ENCODE measurements at regions not wholly inside any gene's neighbourhood (a gene's known extent, or its start where the extent isn't known, plus 50 kb on each side); places are given as distances from the start of the nearest gene placed in this dataset.
A peak's percentile ranks its signal among the peaks of the same experiment; 100 is the strongest.

DNA sequence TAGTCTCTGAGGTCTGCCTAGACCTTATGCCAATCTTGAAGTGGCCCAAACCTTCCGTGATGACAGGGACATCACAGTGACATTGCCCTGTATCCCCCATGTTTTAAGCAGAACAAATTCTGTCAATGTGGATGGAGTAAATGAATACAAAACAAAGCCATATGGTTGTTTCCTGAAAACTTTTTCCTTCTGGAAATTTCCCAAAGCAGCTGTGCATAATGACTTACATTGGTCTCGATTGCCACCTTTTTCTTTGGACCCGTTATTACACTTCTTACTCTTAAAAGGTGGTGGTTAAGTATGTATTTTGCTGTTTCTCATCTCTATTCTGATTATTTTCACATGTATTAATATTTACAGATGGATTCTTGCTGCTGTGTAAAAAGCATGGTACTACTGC, 411.2 kb upstream of the KLF6 start:
- DNase-seq (ENCODE audit: low spot score), result no peak

DNA sequence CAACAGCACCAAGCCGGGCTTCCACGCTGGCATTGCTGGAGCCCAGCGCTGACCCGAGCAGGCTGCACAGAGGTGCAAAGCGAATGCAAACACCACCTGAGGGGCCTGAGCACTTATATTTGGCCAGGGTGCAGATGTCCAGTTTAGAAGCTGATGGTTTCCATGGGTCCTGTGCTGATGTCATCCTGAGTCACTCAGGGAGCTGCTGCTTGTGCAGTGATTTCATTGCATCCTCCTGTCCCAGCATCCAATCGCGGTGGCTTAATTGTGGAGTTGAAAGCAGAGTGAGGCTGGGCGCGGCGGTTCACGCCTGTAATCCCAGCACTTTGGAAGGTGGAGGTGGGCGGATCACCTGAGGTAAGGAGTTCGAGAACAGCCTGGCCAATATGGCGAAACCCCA, 410.2 kb upstream of the KLF6 start:
- peak; percentile 34 for DNase-seq (ENCODE audit: low spot score)

DNA sequence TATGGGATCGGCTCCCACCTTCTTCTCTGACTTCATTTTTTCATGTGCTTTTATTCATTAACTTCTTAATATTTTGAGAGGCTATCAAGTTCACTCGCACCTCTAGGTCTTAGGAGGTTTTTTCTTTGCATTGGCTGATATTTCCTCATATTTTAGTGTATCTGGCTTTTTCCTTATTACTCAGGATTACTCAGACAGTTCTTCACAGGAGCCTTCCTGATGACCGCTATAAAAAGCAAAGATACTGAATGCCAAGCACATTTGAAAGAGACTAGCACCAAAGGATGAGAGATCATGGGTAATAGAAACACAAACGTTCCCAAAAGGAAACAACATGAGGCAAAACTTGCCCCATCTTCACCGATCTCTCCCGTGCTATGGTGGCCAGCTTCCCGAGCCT, 409.2 kb upstream of the KLF6 start:
- DNase-seq (ENCODE audit: low spot score), result no peak

DNA sequence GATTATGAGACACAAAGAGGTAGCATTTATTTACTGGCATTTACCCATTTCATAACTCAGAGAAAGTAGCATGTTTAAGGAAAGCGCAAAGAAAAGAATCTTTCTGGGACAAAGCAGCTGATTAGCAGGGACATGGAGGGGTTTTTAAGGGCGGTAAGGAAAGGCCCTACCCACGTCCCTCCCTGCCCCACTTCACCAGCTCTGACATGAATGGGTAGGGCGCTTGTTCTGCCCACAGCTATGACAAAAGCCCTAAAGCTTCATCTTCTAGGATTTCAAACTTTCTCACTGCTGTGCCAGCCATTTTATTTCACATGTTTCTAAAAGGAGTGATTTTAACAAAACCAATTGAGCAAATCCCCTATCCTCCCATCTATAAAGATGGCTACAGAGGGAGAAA, 406.9 kb upstream of the KLF6 start:
- DNase-seq (ENCODE audit: low spot score), result no peak

DNA sequence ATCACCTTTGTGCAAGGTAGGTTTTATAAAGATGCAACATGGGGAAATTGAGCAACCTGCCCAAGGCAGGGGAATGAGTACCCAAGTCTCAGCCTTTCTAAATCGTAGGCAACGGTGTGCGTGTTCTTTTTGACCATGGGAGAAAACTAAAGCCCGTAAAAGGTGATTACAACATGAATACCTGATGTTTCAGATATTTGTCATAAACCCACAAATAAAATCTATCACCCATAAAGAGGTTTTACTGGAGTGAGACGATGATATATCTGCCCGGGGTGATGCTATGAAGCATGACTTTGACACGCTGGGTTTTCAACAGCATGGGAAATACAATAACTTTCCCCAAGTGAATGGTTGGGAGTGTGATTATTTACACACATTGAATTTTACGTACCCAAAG, 406.3 kb upstream of the KLF6 start:
- no peak for DNase-seq (ENCODE audit: low spot score)

DNA sequence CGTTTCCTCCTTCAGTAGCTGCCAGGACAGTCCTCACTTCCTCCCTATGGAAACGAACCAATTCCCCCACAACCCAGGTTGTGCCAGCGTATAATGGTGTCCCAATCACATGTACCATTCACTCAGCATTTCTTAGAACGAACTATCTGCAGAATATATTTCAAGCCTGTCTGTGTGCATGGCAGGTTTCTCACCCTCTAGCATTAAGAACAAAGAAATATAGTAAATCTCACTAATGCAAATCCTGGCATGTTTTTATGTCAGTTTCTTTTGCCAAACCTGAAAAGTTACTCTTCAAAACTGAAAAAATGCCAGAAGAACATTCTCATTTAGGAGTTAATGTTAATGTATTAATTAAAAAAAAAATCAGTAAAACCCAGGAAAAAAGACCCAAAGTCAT, 405.9 kb upstream of the KLF6 start:
- DNase-seq (ENCODE audit: low spot score), result no peak

DNA sequence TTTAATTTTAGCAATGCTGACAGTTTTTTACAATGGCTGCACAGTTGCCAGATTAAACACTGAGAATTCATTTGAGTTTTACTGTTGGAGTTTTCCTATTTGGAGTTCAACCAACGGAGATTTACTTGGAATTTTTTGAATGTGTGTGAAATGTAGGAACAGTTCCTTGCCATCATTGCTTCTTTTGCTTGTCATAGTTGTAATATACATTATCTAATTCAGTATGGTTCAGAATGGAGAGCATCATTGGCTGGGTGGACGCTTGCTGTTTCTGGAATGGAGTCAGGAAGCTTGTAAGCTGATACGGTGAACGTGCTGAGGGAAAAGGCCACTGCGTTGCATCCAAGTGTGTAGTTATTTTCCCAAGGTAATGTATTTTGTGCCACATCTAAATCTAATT, 404.3 kb upstream of the KLF6 start:
- DNase-seq (ENCODE audit: low spot score), result no peak

DNA sequence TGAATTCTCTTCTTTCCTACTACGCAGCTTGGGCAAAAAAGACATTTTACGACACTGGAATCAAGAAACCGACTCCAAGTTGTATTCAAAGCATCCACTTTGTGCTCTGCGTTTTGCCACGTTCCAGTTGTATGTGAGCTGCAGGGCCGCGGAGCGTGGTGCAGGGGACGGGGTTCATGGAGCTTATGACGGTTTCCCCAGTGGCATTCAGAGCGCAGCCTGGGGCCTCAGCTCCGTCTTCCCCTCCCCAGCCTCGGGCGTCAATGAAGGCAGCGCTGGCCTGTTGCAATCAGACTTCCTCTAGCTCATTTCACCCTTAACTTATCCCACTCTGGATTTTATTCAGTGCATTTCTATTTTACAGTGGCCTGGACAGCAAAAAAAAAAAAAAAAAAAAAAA, 403.4 kb upstream of the KLF6 start:
- no peak for DNase-seq (ENCODE audit: low spot score)

DNA sequence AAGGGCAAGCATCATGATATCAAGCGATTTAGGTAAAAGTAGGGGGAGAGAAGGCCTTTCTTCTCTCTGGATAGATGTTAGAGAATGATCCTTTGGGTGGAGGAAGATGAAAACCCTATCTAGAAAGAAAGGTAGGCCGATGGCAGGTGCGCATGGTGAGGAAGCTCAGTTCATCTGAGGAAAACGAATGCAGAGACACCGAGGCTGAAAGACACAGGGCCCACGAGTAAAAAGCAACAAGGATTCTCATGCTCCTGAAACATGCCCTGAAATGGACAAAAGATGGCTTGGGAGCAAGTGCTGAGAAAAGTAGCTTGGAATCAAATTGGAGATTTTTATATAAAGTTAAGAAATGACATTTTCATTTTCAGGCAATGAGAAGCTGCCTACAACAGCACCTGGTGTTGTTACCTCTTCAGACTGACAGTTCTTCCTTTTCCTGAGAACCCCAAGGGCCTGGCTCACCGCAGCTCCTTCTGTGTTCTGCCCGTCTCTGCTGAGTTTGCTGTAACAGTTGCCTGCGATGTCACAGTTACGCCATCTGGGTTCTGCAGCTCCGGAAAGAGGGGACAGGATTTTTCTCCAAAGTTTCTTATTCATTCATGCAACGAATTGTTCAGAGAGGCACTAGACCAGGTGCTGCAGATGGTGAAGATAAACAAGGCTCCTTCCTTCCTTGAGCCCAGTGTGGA, 402.0 kb upstream of the KLF6 start:
- no peak for DNase-seq (ENCODE audit: low spot score)

DNA sequence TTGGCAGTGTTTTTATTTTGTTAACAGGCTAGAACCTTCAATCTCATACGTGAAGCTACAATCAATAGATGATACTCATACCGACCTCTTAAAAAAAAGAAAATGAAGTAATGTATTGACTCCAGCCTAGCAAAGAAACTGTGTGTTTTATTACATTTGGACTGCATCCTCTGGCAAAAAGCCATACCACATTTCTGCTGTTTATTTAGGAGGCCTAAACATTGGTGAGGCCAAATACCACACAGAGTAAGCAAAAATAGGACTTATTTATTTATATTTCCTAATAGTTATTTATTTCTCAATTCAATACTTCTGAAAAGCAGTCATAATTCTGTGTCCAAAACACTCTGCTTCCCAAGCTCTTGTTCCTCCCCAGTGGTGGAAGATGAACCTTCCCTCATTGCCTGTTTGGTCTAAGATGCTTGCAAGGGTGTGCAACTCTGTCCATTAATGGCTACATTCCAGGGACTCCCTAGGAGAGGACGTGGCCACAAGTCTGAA, 398.8 kb upstream of the KLF6 start:
- no peak for DNase-seq (ENCODE audit: low spot score)

DNA sequence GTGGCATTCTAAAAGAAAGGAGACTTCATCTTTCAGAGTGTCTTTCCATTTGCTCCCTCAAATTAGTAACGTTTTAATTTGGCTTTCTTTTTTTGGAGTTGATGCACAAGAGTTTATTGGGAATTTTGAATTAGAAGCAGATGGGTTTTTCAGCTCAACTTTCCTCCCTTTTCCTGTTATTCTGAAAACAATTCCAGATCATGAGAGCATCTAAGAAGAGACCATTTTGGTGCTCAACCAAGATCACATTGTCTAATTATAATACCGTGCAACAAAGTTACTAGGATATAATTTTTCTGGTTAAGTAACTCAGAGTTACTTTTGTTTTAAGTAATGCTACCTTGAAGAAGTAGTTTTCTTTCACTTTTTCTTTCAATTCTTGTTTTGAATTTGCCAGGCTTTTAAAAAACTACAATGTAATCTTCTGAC, 396.6 kb upstream of the KLF6 start:
- DNase-seq (ENCODE audit: low spot score), result no peak

DNA sequence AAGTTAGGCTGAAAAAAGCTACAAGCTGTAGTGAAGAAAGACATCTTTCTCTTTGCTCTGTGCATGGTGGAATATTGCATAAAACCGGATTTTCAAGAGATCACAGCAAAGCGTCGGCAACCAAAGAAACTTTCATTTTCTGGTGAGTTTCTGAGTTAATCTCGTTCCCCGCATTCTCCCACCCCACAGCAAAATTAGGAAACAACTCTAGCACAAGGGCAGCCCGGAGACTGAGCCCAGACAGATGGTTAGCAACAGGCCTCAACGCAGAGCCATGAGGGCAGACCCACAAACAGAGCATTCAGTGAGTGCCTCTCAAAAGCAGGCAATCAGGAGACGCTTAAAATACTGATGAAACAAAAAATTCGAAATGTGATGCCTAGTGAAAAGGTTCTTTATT, 396.1 kb upstream of the KLF6 start:
- no peak for DNase-seq (ENCODE audit: low spot score)

DNA sequence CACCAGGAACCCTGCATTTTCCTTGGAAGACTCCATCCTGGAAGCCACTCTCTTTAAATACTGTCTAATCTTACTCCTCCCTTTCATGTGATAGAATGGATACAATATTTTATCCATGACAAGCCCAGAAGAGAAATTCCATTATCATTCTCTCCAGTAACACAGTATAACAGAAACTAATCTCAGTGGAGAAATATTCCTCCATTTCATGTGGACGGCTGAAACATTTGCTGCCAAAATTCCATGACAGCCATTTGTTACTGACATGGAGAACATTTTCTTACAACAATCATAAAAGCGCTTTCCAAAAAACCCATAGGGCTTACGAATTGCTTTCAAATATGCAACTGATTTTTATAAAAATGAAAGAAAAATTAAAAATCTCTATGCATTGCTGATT, 392.8 kb upstream of the KLF6 start:
- DNase-seq (ENCODE audit: low spot score), result no peak

DNA sequence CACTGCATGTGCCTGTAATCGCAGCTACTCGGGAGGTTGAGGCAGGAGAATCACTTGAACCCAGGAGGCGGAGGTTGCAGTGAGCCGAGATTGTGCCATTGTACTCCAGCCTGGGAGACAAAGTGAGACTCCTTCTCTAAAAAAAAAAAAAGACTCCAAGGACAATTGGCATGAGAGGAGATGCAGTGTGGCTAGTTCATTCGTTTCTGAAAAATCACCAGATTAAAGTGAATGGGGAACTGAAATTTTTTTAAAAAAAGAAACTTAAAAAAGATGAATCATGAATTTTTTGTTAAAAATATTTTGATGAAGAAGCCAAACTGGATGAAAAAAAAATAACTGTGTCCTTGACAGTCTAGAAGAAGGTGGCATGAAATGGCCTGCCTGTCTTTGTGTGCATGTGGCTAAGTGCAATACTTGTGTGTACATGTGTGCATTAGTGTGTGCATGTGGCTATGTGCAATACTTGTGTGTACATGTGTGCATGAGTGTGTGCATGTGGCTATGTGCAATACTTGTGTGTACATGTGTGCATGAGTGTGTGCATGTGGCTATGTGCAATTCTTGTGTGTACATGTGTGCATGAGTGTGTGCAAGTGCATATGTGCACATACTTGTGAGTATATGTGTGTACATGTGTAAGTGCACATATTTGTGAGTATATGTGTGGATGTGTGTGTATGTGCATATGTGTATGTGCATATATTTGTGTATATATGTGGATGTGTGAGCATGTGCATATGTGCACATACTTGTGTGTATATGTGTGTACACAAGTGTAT, 391.7 kb upstream of the KLF6 start:
- DNase-seq (ENCODE audit: low spot score), result no peak

DNA sequence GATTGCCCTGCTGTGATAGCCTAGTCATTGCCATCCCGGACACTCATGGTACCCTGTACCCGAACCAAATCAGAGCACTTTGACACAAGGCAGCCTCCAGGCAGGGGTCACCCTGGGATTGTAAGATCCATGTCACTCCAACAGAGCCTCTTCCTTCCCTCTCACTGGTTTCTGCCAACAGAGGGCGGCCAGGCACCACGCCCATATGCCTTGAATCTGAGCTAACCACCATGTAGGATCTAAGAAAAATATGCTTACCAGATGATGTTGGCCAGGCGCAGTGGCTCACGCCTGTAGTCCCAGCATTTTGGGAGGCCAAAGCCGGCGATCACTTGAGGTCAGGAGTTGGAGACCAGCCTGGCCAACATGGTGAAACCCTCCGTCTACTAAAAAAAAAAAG, 389.2 kb upstream of the KLF6 start:
- no peak for DNase-seq (ENCODE audit: low spot score)

DNA sequence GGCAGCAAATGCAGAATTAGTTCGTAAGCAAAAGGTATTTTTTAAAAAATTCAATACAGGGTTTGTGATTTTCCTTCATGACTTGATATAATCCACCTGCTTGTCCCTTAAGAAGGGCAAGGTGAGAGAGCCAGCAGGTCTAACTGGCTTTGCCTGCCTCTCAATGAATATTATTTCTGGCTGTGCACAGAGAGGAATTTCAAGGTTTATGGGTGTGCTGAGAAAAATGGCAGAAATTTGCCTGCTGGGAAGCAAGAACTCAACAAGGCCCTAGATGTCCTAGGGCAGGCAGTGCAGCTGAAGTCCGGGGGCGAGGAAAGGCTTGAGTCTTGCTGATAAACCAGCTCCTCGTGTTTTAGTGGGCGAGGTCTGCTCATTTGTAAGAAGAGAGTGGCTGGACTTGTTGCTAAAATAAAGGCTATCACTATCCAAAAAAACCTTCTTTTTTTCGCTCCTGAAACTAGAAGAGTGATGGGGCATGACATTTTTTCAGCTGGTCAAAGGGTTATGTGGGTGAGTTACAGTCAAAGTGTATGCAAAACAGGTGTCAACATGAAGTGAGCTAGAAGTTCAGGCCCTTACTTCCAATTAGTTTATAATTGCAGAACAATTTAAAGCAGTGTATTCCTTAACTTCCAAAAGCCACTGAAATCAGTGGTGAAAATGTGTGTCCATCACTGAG, 385.8 kb upstream of the KLF6 start:
- no peak for DNase-seq (ENCODE audit: low spot score)

DNA sequence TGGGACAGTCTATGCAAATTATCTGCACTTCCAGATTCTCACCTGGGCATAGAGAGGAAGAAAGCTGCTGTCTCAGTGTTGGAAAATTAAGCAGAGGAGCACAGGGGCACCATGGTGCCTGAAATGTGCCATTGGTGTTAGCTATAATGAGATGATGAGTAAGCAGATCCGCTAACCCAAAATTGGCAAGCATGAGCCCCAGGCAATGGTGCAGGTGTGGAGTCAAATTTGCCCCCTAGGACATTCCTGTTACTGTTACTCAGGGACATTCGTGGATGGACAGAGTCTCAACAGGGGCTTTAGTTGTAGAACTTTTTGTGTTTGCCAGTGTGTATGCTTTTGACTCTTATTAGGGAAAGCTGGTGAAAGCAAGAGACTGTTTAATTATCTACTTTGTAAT, 385.2 kb upstream of the KLF6 start:
- DNase-seq (ENCODE audit: low spot score), result no peak

DNA sequence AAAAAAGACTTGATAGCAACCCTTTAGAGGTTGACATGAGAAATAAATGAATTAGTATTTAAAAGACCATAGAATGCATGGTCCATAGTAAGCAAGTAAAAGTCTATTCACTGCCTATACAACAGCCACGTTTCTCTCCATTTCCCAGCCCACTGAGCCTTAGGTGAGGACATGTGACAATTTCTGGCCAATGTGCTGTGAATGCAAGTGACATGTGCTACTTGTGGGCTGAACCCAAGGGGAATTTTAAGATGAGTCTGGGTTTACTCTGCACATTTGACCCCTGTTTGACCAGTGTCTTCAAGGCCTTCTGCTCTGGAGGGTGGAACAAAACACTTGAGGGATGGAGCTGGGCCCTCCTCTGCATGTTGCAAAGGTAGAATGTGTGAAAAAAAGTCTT, 384.4 kb upstream of the KLF6 start:
- DNase-seq (ENCODE audit: low spot score), result no peak

DNA sequence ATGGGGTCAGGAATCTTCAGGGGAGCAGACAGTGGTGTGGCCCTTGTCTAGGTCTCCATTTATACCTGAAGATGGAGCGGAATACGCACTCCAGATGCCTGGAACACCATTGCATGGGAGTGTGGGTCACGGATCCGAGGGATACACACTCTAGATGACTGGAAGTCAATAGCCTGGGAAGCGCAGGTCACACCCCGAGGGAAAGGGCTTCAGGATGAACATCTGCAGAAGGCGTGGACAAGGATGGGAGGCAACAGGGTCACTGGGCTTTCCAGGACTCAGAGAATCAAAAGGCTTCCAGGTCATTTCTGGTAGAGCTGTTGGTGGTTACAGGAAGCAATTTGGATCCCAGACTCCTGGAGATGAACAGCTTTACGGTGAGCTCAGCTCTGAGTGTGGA, 382.2 kb upstream of the KLF6 start:
- no peak for DNase-seq (ENCODE audit: low spot score)

DNA sequence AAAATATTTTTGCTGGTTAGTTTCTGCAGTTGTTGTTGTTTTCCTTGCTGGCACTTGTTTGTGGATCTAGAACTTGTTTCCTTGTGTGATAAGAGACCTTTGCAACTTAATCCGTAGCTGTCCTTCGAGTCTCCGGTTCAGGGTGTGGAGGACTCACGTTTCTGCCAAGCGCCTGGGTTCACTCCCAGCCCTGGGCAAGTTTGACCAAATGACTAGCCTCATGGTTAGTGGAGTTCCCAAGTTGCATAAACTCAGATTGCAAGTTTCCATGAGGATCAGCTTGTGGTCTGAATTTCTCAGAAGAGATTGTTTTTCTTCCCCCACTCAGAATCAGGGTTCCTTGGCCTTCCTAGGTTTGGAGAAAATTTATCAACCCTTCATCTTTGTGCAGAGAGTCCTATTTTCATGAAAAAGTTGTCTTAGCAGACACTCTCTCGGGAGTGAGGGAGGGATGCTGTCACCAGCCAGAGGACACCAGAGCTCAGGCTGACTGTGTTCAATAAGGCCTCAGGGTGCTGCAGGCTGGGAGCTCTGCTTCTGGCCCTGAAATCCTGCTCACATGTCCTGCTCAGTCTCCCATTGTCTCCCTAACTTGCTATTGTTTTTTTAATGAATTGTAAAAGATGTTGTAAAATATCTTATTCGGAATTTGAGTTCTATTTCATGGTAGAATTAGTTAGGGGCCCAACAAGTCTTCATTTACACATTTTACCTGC, 377.7 kb upstream of the KLF6 start:
- DNase-seq (ENCODE audit: low spot score), result no peak

DNA sequence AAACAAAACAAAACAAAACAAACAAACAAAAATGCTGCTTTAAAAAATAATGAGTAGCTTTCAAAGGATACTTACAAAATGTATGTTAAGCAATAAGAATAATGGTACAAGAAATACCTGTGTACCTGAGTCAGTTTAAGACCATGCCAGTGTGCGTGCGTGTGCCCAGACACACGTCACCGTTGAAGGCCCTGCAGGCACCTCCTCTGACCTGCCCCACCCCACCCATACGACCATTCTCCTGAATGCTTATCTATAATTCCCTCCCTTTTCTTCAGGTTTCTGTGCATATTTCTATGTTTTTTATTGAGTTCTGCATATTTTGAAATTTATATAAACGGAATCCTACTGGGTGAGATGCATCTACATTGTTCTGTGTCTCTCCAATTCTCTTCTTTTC, 374.2 kb upstream of the KLF6 start:
- no peak for DNase-seq (ENCODE audit: low spot score)

DNA sequence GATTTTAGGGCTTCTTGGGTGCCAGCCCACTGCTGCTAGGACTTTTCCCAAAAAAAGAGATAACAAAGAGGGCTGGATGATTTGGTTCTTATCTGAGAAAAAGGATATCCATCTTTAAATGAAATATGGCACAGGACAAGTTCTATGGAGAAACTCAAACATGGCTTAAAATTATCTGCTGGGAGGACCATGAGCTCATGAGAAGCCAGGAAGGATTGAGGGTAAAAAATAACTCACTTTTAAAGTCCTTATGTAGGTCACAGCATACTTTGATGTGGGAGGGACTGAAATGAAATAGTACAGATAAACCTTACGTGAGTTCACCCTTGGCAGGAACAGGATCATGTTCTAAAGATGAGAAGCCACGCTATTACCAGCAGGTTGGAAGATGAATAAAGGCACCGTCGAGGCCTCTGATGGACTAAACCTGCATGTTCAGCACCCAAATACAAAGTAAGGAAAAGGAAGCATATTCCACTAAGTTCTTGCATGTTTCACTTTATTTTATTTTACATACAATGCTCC, 369.2 kb upstream of the KLF6 start:
- DNase-seq (ENCODE audit: low spot score), result no peak
